ENCODE measurements at regions not wholly inside any gene's neighbourhood (a gene's known extent, or its start where the extent isn't known, plus 50 kb on each side); places are given as distances from the start of the nearest gene placed in this dataset.

DNA sequence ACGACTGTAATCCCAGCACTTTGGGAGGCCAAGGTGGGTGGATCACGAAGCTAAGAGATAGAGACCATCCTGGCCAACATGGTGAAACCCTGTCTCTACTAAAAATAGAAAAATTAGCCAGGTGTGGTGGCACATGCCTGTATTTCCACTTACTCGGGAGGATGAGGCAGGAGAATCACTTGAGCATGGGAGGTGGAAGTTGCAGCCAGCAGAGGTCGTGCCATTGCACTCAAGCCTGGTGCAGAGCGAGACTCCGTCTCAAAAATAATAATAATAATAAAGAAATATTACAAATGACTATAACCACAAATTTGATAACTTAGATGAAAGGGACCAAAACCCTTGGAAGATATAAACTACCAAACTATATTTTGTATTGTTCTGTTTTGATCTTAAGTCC is 226.3 kb upstream of the GULP1 start:
- no peaks in the 10 kb centered on the region for H3K4me1 ChIP-seq (replicated peaks in 1 of 4; ENCODE audit: control insufficient read depth in 3 of 4, insufficient read depth in 4 of 4, low read length in 3 of 4)
- peak; percentile 11 to 36; a peak in 1 of 4 replicates for TF ChIP-seq RAD21 (IDR thresholded peaks at IDR 0.05 in 1 of 2, conservative IDR thresholded peaks at IDR 0.05 in 1 of 2; ENCODE audit: low read depth in 2 of 2, low read length in 2 of 2)
- no peak for TF ChIP-seq SRF (IDR thresholded peaks at IDR 0.05; ENCODE audit: low read depth, low read length)
- no peak for TF ChIP-seq JUND (IDR thresholded peaks at IDR 0.05; ENCODE audit: low read length)
- no peak for TF ChIP-seq POLR2A (IDR thresholded peaks at IDR 0.05; ENCODE audit: control extremely low read depth in 1 of 2, low read depth in 2 of 2, low read length in 2 of 2)
- TF ChIP-seq, protein P1, sequence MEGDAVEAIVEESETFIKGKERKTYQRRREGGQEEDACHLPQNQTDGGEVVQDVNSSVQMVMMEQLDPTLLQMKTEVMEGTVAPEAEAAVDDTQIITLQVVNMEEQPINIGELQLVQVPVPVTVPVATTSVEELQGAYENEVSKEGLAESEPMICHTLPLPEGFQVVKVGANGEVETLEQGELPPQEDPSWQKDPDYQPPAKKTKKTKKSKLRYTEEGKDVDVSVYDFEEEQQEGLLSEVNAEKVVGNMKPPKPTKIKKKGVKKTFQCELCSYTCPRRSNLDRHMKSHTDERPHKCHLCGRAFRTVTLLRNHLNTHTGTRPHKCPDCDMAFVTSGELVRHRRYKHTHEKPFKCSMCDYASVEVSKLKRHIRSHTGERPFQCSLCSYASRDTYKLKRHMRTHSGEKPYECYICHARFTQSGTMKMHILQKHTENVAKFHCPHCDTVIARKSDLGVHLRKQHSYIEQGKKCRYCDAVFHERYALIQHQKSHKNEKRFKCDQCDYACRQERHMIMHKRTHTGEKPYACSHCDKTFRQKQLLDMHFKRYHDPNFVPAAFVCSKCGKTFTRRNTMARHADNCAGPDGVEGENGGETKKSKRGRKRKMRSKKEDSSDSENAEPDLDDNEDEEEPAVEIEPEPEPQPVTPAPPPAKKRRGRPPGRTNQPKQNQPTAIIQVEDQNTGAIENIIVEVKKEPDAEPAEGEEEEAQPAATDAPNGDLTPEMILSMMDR (IDR thresholded peaks at IDR 0.05; ENCODE audit: control extremely low read depth in 1 of 3, insufficient read depth in 1 of 3, low read depth in 1 of 3, low read length in 3 of 3), result peak in 2 of 3 experiments; percentile 7 to 43; a peak in 2 of 4 replicates
- no peak for TF ChIP-seq TEAD4 (IDR thresholded peaks at IDR 0.05; ENCODE audit: low read depth, low read length)
- no peak for TF ChIP-seq BRCA1 (IDR thresholded peaks at IDR 0.05; ENCODE audit: low read depth, low read length)
- no peak overlapping the region for H3K23ac ChIP-seq (ENCODE audit: insufficient read length)
- H2AK5ac ChIP-seq (ENCODE audit: low read depth, low read length), result no peak overlapping the region
- H3K56ac ChIP-seq (replicated peaks; ENCODE audit: insufficient read length, low read depth, low read length), result no peak overlapping the region
- ChIA-PET POLR2A (ENCODE audit: partially characterized antibody) (no interaction called here), CTCF (ENCODE audit: partially characterized antibody) (interaction anchor here (0.7 to 1.4 kb wide), 3 partner anchors 13 to 674 kb away, joined by 3 to 7 read pairs (median 4); no protein-coding TSS in a partner anchor)
- no peak overlapping the region for H3K4me3 ChIP-seq (ENCODE audit: extremely low read depth in 1 of 4, insufficient read depth in 2 of 4, low read depth in 3 of 4, low read length in 4 of 4)
- H4K5ac ChIP-seq (ENCODE audit: insufficient read length, low read depth, low read length), result no peak overlapping the region
- no peaks in the 10 kb centered on the region for H3K9me3 ChIP-seq (ENCODE audit: insufficient read depth in 2 of 2, low read depth in 1 of 2, low read length in 1 of 2)
- no peak overlapping the region for H2BK15ac ChIP-seq (ENCODE audit: low read length)
- H4K20me1 ChIP-seq (replicated peaks in 1 of 2; ENCODE audit: control insufficient read depth in 1 of 2, insufficient read depth in 2 of 2, low read length in 2 of 2), result no peaks in the 10 kb centered on the region
- no peak overlapping the region for H3K9ac ChIP-seq (replicated peaks in 1 of 4; ENCODE audit: extremely low read depth in 1 of 4, low read depth in 3 of 4, low read length in 3 of 4)
- WGBS, 2 experiments (ENCODE audit: extremely low coverage in 1 of 2, insufficient coverage in 1 of 2, insufficient read length in 1 of 2, insufficient replicate concordance in 2 of 2, low coverage in 1 of 2, low lambda C conversion rate in 2 of 2, missing lambda C conversion rate in 1 of 2), result 88% methylated on average over 6 of the region's 6 CpGs; no CpG with 5 or more reads in 1 of the 2 experiments
- H3K27me3 ChIP-seq (replicated peaks in 1 of 4; ENCODE audit: control insufficient read depth in 3 of 4, extremely low read depth in 1 of 4, insufficient read depth in 3 of 4, low read length in 3 of 4), result no peaks in the 10 kb centered on the region
- no peak overlapping the region for H4K91ac ChIP-seq (replicated peaks; ENCODE audit: insufficient read length, low read length)
- DNase-seq (ENCODE audit: low read depth in 1 of 2, low spot score in 2 of 2) (no peak), FAIRE-seq (no peak)
- no peak overlapping the region for H2BK5ac ChIP-seq (ENCODE audit: low read depth, low read length)
- H3K4ac ChIP-seq (replicated peaks; ENCODE audit: insufficient read length, low read depth, low read length), result no peak overlapping the region
- H3K79me2 ChIP-seq (ENCODE audit: control insufficient read depth in 1 of 2, insufficient read depth in 2 of 2, low read length in 2 of 2), result no peaks in the 10 kb centered on the region
- H3K27ac ChIP-seq (ENCODE audit: low read depth, low read length), result no peak overlapping the region
- H2BK120ac ChIP-seq (replicated peaks; ENCODE audit: low read depth, low read length), result no peak overlapping the region
- no peak overlapping the region for H3K14ac ChIP-seq (ENCODE audit: insufficient read length)
- H3K36me3 ChIP-seq (ENCODE audit: control insufficient read depth in 2 of 4, insufficient read depth in 4 of 4, low read length in 3 of 4), result no peaks in the 10 kb centered on the region
- H4K8ac ChIP-seq (ENCODE audit: extremely low read depth, insufficient read depth, low read length), result no peak overlapping the region
- no peak overlapping the region for H2BK20ac ChIP-seq (ENCODE audit: low read length)
- no peaks in the 10 kb centered on the region for H3K23me2 ChIP-seq (ENCODE audit: low read depth, low read length)
- no peak overlapping the region for H2AFZ ChIP-seq (ENCODE audit: low read length)
- H3K4me2 ChIP-seq (ENCODE audit: insufficient read depth in 1 of 2, low read depth in 2 of 2, low read length in 2 of 2), result no peak overlapping the region
- no peak overlapping the region for H3K18ac ChIP-seq (ENCODE audit: extremely low read depth, low read length)
- H3K79me1 ChIP-seq (ENCODE audit: low read depth, low read length), result no peaks in the 10 kb centered on the region
- no peak overlapping the region for H2BK12ac ChIP-seq (ENCODE audit: low read depth, low read length)

Measured in H1 (cell line).